ENCODE measurements at regions not wholly inside any gene's neighbourhood (a gene's known extent, or its start where the extent isn't known, plus 50 kb on each side); places are given as distances from the start of the nearest gene placed in this dataset.

- no peak for DNase-seq (ENCODE audit: low spot score)
- no peak for TF ChIP-seq CTCF (IDR thresholded peaks at IDR 0.05; ENCODE audit: extremely low read depth, missing control alignments)
Observed at GRCh38 chr10:29186221-29186620, 102.6 kb upstream of the LYZL1 start.

DNA sequence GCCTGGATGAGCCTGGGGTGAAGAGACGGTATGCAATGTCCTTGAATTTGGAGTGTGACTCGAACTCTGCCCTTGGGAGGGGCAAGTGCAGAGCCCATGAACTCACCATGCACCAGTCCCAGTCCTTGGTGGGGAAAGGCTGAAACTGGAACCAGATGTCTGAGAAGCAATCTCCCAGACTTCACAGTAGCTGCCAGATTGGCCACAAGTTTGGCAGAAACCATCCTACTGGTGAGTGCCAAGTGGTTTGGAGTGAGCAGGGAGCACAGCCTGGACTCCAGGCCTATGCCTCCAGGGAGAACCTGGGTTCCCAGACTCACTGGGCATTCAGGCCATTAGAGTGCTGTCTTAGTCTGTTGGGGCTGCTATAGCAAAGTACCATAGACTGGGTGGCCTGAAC lies 99.6 kb upstream of the LYZL1 start:
- DNase-seq (ENCODE audit: low spot score): no peak
- no peak for TF ChIP-seq CTCF (IDR thresholded peaks at IDR 0.05; ENCODE audit: extremely low read depth, missing control alignments)

DNA sequence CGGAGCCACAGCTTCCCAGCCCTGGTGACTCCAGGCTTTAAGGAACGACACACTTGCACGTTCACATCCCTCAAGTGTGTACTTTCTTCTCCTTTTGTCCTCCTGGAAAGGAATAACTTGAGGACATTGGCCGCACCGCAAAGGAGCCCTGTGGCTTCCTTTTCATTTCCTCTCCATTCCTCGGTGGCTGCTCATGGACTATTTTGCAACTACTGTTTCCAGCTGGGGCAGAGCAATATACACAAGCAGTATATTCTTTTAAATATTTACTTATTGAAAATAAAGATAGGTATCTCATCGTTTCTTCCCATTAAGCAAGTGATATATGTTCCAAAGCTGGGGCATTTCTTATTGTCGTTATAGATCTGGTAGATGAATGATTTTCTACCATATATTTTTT lies 97.2 kb upstream of the LYZL1 start:
- DNase-seq (ENCODE audit: low spot score): no peak

GRCh38 chr10:29199339-29199738 lies 89.5 kb upstream of the LYZL1 start:
- no peak for TF ChIP-seq CTCF (IDR thresholded peaks at IDR 0.05; ENCODE audit: extremely low read depth, missing control alignments)
- no peak for DNase-seq (ENCODE audit: low spot score)

More for the DNA sequence above, 97.2 kb upstream of the LYZL1 start:
- TF ChIP-seq CTCF (IDR thresholded peaks at IDR 0.05; ENCODE audit: extremely low read depth, missing control alignments): no peak

- no peak for DNase-seq (ENCODE audit: low spot score)
- no peak for TF ChIP-seq CTCF (IDR thresholded peaks at IDR 0.05; ENCODE audit: extremely low read depth, missing control alignments)
Observed at GRCh38 chr10:29199941-29200679, 88.8 kb upstream of the LYZL1 start.

- TF ChIP-seq CTCF (IDR thresholded peaks at IDR 0.05; ENCODE audit: extremely low read depth, missing control alignments): no peak
- no peak for DNase-seq (ENCODE audit: low spot score)
Observed at GRCh38 chr10:29202386-29202940, 86.4 kb upstream of the LYZL1 start.

DNA sequence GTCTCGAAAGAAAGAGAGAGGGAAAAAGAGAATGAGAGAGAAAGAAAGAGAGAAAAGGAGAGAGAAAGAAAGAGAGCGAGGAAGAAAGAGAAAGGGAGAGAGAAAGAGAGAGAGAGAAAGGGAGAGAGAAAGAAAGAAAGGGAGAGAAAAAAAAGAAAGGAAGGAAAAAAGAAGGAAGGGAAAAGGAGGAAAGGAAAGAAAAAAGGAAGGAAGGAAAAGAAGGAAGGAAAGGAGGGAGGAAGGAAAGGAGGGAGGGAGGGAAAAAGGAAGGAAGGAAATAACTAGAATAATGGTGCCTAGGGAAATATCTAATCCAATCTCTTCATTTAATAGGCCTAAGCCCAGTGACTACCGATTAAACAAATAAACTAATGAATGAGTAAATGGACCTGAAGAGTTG lies 85.4 kb upstream of the LYZL1 start:
- DNase-seq (ENCODE audit: low spot score): no peak
- TF ChIP-seq CTCF (IDR thresholded peaks at IDR 0.05; ENCODE audit: extremely low read depth, missing control alignments): no peak
